NT2/D1 (cell line): ENCODE measurements at regions not wholly inside any gene's neighbourhood (a gene's known extent, or its start where the extent isn't known, plus 50 kb on each side); places are given as distances from the start of the nearest gene placed in this dataset.

Experiments
- SUZ12 ChIP-seq: IDR thresholded peaks from 2 replicates; pipeline ENCODE4 v1.6.1; 2011; ENCODE audit not compliant: insufficient read length, insufficient read depth; ENCODE audit errors: extremely low read depth
- YY1 ChIP-seq: IDR thresholded peaks from 2 replicates; pipeline ENCODE4 v1.6.1; 2011; ENCODE audit not compliant: insufficient read length, insufficient read depth
- ZNF274 ChIP-seq: IDR thresholded peaks from 2 replicates; pipeline ENCODE4 v1.6.1; 2011; ENCODE audit warnings: mild to moderate bottlenecking, low read depth, low read length

- TF ChIP-seq ZNF274, result no peak
- TF ChIP-seq YY1, result no peak
- no peak for TF ChIP-seq SUZ12
Observed at GRCh38 chrY:8500888-8501287, 836.4 kb upstream of the TSPY4 start.
